HepG2 (cell line): ENCODE measurements at regions not wholly inside any gene's neighbourhood (a gene's known extent, or its start where the extent isn't known, plus 50 kb on each side); places are given as distances from the start of the nearest gene placed in this dataset.

Source experiments
- ATAC-seq: fragments of 200-7000 bp; cut with Tn5 transposase; 3 replicates; pipeline ENCODE4 v1.9.1; 2020; ENCODE audit warnings: mild to moderate bottlenecking, moderate library complexity
- BruUV-seq: library from RNA; stranded (reverse); fragments of 400-500 nt; replicated peaks from 2 replicates; lab custom pipeline; 2021; lab: Mats Ljungman, UMichigan
- CTCF ChIA-PET: fragments of 300-600 bp; formaldehyde crosslinking; extraction: SDS; loops from one replicate; lab custom pipeline; 2021; ENCODE audit warnings: low total read pairs, inconsistent platforms, low intra/inter-chr PET ratio; lab: Yijun Ruan, JAX
- POLR2A ChIA-PET: fragments of 350-600 bp; sonication (Branson Sonifier 250); formaldehyde crosslinking; loops from one replicate; lab custom pipeline; 2020; ENCODE audit warnings: antibody characterized with exemption, inconsistent platforms; lab: Yijun Ruan, JAX
- DNase-seq: peaks from one replicate; pipeline ENCODE4 v3.0.0-alpha.2; 2015; ENCODE audit warnings: low spot score
- FAIRE-seq: peaks from 3 replicates; lab custom pipeline; 2011; peaks lifted over from hg19 to GRCh38; lab: Jason Lieb, UNC
- H2AFZ ChIP-seq: one replicate; pipeline ENCODE4 v1.6.1; 2011; ENCODE audit warnings: low read length, inconsistent platforms
- H3K27ac ChIP-seq: fragments of 300-600 bp; 3 replicates; pipeline ENCODE4 v1.8.0; 2011; ENCODE audit warnings: mixed run types, mild to moderate bottlenecking, mixed read lengths, low read length, inconsistent platforms; ENCODE audit not compliant: insufficient read depth; ENCODE audit errors: extremely low read length
- H3K27me3 ChIP-seq, 2 experiments: fragments of 200-600 bp in 1 of 2; 2 replicates in 1 of 2; 3 replicates in 1 of 2; pipeline versions ENCODE4 v1.6.0 to v1.8.0; 2011; ENCODE audit warnings: low read length in 2 of 2, mild to moderate bottlenecking in 2 of 2, moderate library complexity in 2 of 2, inconsistent platforms in 1 of 2; ENCODE audit not compliant: insufficient read depth in 2 of 2, control insufficient read depth in 1 of 2
- H3K36me3 ChIP-seq, 2 experiments: fragments of 200-600 bp in 1 of 2; replicated peaks in 1 of 2; 2 replicates in 1 of 2; 3 replicates in 1 of 2; pipeline versions ENCODE4 v1.5.1 to v1.8.0; 2011; ENCODE audit warnings: low read length in 2 of 2, inconsistent platforms in 1 of 2; ENCODE audit not compliant: insufficient read depth in 2 of 2, control insufficient read depth in 1 of 2
- H3K4me1 ChIP-seq: 2 replicates; pipeline ENCODE4 v1.5.1; 2012; ENCODE audit warnings: low read length, inconsistent platforms; ENCODE audit not compliant: insufficient read depth
- H3K4me2 ChIP-seq: 2 replicates; pipeline ENCODE4 v1.6.0; 2011; ENCODE audit warnings: low read depth, low read length, inconsistent platforms
- H3K4me3 ChIP-seq, 3 experiments: fragments of 200-600 bp in 1 of 3; sonication (generic), shearing (Covaris generic) in 1 of 3; replicated peaks in 1 of 3; 2 replicates each; pipeline ENCODE4 v1.5.1; 2011 to 2016; ENCODE audit warnings: low read length in 3 of 3, inconsistent platforms in 2 of 3, low read depth in 2 of 3, mild to moderate bottlenecking in 2 of 3, control low read depth in 1 of 3, mixed read lengths in 1 of 3; ENCODE audit not compliant: insufficient read depth in 1 of 3
- H3K79me2 ChIP-seq: one replicate; pipeline ENCODE4 v1.6.1; 2011; ENCODE audit warnings: low read length, inconsistent platforms; ENCODE audit not compliant: insufficient read depth
- H3K9ac ChIP-seq: 2 replicates; pipeline ENCODE4 v1.6.0; 2011; ENCODE audit warnings: mild to moderate bottlenecking, low read depth, low read length, inconsistent platforms; ENCODE audit not compliant: insufficient read depth
- H3K9me3 ChIP-seq: 2 replicates; pipeline ENCODE4 v1.5.1; 2012; ENCODE audit warnings: mild to moderate bottlenecking, low read length
- H4K20me1 ChIP-seq: 2 replicates; pipeline ENCODE4 v1.6.0; 2011; ENCODE audit warnings: inconsistent platforms, mild to moderate bottlenecking, low read length, moderate library complexity; ENCODE audit not compliant: insufficient read depth
- GABPA ChIP-seq, 2 experiments: IDR thresholded peaks; 2 replicates each; pipeline ENCODE4 v1.6.1; 2011 to 2016; ENCODE audit warnings: low read depth in 2 of 2, low read length in 1 of 2, missing biosample characterization in 1 of 2, missing genetic modification characterization in 1 of 2
- GZF1 ChIP-seq: sonication (generic); formaldehyde crosslinking; IDR thresholded peaks from 2 replicates; pipeline ENCODE4 v1.5.1; 2020; ENCODE audit warnings: mild to moderate bottlenecking, missing genetic modification reagents
- HIVEP1 ChIP-seq: sonication (generic); formaldehyde crosslinking; IDR thresholded peaks from 2 replicates; pipeline ENCODE4 v1.4.0; 2020; ENCODE audit warnings: mild to moderate bottlenecking, missing genetic modification reagents
- MAF1 ChIP-seq: sonication (generic); formaldehyde crosslinking; IDR thresholded peaks from 2 replicates; pipeline ENCODE4 v1.5.0; 2020; ENCODE audit warnings: missing genetic modification reagents, borderline replicate concordance
- NBN ChIP-seq: fragments of 450-650 bp; conservative IDR thresholded peaks from 2 replicates; pipeline ENCODE4 v1.6.1; 2017
- NFIB ChIP-seq: sonication (generic); formaldehyde crosslinking; IDR thresholded peaks from 2 replicates; pipeline ENCODE4 v1.9.0; 2021; ENCODE audit warnings: missing genetic modification reagents, mild to moderate bottlenecking, borderline replicate concordance
- PHB2 ChIP-seq: fragments of 450-650 bp; IDR thresholded peaks from 2 replicates; pipeline ENCODE4 v1.6.1; 2018; ENCODE audit not compliant: partially characterized antibody
- RFX3 ChIP-seq: IDR thresholded peaks from 2 replicates; pipeline ENCODE4 v1.6.1; 2016; ENCODE audit warnings: missing biosample characterization, missing genetic modification reagents
- SIN3B ChIP-seq: fragments of 150-350 bp; IDR thresholded peaks from 2 replicates; pipeline ENCODE4 v1.6.1; 2014; ENCODE audit warnings: low read length
- ZNF232 ChIP-seq: sonication (generic); formaldehyde crosslinking; IDR thresholded peaks from 2 replicates; pipeline ENCODE4 v1.4.0; 2020; ENCODE audit warnings: missing genetic modification reagents, borderline replicate concordance
- ZNF549 ChIP-seq: sonication (generic); formaldehyde crosslinking; IDR thresholded peaks from 2 replicates; pipeline ENCODE4 v1.5.0; 2020; ENCODE audit warnings: missing genetic modification reagents
- ZNF567 ChIP-seq: sonication (generic); formaldehyde crosslinking; IDR thresholded peaks from 2 replicates; pipeline ENCODE4 v1.8.1; 2023; ENCODE audit warnings: mild to moderate bottlenecking, missing genetic modification reagents, borderline replicate concordance
- WGBS: methylation state at CpG from one replicate; pipeline ENCODE4 v1.1.6; 2017; ENCODE audit warnings: low lambda C conversion rate; 5-methylcytosine and 5-hydroxymethylcytosine counted together
- in situ Hi-C: cut with HindIII; loops from 2 replicates; pipeline ENCODE4 v1.10.0; 2017; ENCODE audit warnings: low pct_unique_long_range_greater_than_20kb; ENCODE audit not compliant: extremely low pct_ligation_motif_present
- intact Hi-C: fragments of 100-400 bp; cut with micrococcal nuclease; formaldehyde crosslinking; loops from one replicate; pipeline ENCODE4 v1.10.0; 2022; ENCODE audit not compliant: unreplicated experiment
- TF ChIP-seq, protein P1 (sequence below): sonication (generic); formaldehyde crosslinking; IDR thresholded peaks from 2 replicates; pipeline ENCODE4 v1.8.0; 2022; ENCODE audit warnings: missing genetic modification reagents, mild to moderate bottlenecking, moderate library complexity, borderline replicate concordance
- TF ChIP-seq, protein P2 (sequence below): sonication (generic); formaldehyde crosslinking; IDR thresholded peaks from 2 replicates; pipeline ENCODE4 v1.4.0; 2020; ENCODE audit warnings: missing genetic modification reagents, mild to moderate bottlenecking, borderline replicate concordance
- TF ChIP-seq, protein P3 (sequence below): sonication (generic); formaldehyde crosslinking; IDR thresholded peaks from 2 replicates; pipeline ENCODE4 v1.4.0; 2020; ENCODE audit warnings: mild to moderate bottlenecking, missing genetic modification reagents

DNA sequence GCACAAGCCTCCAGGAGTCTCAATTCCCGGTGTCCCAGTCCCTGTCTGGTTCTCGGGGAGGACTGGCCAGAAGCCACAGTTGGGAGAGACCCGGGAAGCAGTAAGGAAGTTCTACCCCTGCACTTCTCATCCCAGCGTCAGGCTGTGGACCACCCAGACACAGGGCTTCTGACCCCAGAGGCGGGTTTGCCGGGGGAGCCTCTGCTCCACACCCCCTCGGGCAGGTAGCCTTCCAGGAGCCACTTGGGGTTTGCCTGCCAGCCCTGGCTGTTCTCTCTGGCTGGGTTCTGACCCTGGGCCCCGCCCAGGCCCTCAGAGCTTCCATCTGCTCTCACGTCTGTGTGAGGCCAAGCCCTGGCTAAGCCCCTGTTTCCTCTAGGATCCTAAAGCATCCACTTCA lies 94.4 kb upstream of the GPC1 start (continued):
- TF ChIP-seq, protein P1, sequence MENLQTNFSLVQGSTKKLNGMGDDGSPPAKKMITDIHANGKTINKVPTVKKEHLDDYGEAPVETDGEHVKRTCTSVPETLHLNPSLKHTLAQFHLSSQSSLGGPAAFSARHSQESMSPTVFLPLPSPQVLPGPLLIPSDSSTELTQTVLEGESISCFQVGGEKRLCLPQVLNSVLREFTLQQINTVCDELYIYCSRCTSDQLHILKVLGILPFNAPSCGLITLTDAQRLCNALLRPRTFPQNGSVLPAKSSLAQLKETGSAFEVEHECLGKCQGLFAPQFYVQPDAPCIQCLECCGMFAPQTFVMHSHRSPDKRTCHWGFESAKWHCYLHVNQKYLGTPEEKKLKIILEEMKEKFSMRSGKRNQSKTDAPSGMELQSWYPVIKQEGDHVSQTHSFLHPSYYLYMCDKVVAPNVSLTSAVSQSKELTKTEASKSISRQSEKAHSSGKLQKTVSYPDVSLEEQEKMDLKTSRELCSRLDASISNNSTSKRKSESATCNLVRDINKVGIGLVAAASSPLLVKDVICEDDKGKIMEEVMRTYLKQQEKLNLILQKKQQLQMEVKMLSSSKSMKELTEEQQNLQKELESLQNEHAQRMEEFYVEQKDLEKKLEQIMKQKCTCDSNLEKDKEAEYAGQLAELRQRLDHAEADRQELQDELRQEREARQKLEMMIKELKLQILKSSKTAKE (CRISPR knock-in tag): no peak

DNA sequence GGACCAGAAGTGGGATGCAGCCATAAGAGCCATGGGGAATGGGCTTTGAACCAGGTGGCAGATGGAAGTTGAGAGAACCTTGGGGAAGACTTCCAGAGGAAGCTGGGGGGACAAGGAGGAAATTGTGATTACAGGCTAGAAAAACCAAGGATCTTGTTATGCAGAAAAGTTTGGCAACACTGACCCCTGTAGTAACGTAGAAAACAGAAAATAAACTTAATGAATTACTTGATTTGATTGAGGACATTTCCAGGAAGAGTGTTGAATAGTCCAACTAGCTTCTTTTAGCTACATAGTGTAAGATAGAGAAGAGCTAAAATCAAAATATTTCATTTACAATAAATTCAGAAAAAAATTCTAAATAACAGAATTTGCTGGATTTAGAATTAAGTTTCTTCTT lies 91.9 kb upstream of the GPC1 start:
- Histone ChIP-seq H3K4me1 (no peaks in the 10 kb centered on the region), H3K4me2 (no peak overlapping the region), H3K9ac (no peak overlapping the region), H3K79me2 (no peaks in the 10 kb centered on the region), H2AFZ (no peak overlapping the region), H4K20me1 (no peaks in the 10 kb centered on the region), H3K4me3 (no peak overlapping the region), H3K9me3 (peaks cover 11% of the 10 kb centered on the region; the same call in 1 of the 2 replicates), H3K27me3 (peaks cover 10 to 81% of the 10 kb centered on the region in 2 experiments; a peak in 4 of 5 replicates), H3K36me3 (no peaks in the 10 kb centered on the region), H3K27ac (no peak overlapping the region)
- in situ Hi-C loops (no loop called here), intact Hi-C loops (loop anchor here (10.0 kb wide), 1 partner anchor 109 kb away; no protein-coding TSS in a partner anchor)
- WGBS: 0% methylated on average over 1 of the region's 1 CpG
- no peak for TF ChIP-seq MAF1 (CRISPR knock-in tag)
- TF ChIP-seq ZNF232 (CRISPR knock-in tag): no peak
- TF ChIP-seq ZNF567: no peak
- no peak for TF ChIP-seq ZNF549 (CRISPR knock-in tag)
- TF ChIP-seq, protein P2, sequence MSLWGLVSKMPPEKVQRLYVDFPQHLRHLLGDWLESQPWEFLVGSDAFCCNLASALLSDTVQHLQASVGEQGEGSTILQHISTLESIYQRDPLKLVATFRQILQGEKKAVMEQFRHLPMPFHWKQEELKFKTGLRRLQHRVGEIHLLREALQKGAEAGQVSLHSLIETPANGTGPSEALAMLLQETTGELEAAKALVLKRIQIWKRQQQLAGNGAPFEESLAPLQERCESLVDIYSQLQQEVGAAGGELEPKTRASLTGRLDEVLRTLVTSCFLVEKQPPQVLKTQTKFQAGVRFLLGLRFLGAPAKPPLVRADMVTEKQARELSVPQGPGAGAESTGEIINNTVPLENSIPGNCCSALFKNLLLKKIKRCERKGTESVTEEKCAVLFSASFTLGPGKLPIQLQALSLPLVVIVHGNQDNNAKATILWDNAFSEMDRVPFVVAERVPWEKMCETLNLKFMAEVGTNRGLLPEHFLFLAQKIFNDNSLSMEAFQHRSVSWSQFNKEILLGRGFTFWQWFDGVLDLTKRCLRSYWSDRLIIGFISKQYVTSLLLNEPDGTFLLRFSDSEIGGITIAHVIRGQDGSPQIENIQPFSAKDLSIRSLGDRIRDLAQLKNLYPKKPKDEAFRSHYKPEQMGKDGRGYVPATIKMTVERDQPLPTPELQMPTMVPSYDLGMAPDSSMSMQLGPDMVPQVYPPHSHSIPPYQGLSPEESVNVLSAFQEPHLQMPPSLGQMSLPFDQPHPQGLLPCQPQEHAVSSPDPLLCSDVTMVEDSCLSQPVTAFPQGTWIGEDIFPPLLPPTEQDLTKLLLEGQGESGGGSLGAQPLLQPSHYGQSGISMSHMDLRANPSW (CRISPR knock-in tag): no peak
- TF ChIP-seq HIVEP1 (CRISPR knock-in tag): no peak
- TF ChIP-seq GZF1 (CRISPR knock-in tag): no peak
- no peak for TF ChIP-seq NBN
- TF ChIP-seq SIN3B: no peak
- no peak for TF ChIP-seq GABPA (IDR thresholded peaks at IDR 0.05; ENCODE audit: low read depth, low read length)
- TF ChIP-seq GABPA (CRISPR knock-in tag; IDR thresholded peaks at IDR 0.05; ENCODE audit: low read depth): no peak
- TF ChIP-seq RFX3 (CRISPR knock-in tag): no peak
- TF ChIP-seq NFIB (CRISPR knock-in tag): no peak
- no peak for TF ChIP-seq PHB2
- TF ChIP-seq, protein P3, sequence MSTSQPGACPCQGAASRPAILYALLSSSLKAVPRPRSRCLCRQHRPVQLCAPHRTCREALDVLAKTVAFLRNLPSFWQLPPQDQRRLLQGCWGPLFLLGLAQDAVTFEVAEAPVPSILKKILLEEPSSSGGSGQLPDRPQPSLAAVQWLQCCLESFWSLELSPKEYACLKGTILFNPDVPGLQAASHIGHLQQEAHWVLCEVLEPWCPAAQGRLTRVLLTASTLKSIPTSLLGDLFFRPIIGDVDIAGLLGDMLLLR (CRISPR knock-in tag): no peak
- DNase-seq (no peak), FAIRE-seq (no peak), ATAC-seq (no peak)
- ChIA-PET CTCF (no interaction called here), POLR2A (no interaction called here)
- no TSS peak for BruUV-seq
